ENCODE measurements at regions not wholly inside any gene's neighbourhood (a gene's known extent, or its start where the extent isn't known, plus 50 kb on each side); places are given as distances from the start of the nearest gene placed in this dataset.
"Not testable (repeated sequence)": the region's sequence is repeated elsewhere in the genome, so short reads cannot be mapped to it uniquely, and the experiment has no call there.

DNA sequence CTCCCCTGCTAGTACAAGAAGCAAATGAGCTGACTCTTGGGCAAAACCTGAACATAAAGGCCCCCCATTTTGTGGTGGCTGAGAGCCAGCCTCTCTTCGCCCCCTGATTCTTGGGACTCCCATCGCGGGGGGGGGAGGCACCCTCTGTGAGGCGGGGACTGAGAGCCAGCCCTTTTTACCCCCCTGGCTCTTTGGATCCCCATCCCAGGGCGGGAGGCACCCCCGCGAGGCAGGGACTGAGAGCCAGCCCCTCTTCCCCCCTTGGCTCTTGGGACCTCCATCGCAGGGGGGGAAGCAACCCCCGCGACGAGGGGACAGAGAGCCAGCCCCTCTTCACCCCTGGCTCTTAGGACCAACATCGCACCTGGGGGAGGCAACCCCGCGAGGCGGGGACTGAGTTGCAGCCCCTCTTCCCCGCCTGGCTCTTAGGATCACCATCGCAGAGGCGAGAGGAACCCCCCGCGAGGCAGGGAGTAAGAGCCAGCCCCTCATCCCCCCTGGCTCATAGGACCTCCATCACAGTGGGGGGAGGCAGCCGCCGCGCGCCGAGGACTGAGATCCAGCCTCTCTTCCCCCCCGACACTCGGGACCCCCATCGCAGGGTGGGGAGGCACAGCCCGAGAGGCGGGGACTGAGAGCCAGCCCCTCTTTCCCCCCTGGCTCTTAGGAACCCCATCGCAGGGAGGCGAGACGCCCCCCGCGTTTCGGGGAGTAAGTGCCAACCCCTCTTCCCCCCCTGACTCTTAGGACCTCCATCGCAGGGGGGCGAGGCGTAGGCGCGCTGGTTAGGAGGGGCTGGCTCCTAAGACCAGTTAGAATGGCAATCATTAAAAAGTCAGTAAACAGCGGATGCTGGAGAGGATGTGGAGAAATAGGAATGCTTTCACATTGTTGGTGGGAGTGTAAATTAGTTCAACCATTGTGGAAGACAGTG, 2428.4 kb upstream of the PCDH20 start:
- DNase-seq, result peak; percentile 43

DNA sequence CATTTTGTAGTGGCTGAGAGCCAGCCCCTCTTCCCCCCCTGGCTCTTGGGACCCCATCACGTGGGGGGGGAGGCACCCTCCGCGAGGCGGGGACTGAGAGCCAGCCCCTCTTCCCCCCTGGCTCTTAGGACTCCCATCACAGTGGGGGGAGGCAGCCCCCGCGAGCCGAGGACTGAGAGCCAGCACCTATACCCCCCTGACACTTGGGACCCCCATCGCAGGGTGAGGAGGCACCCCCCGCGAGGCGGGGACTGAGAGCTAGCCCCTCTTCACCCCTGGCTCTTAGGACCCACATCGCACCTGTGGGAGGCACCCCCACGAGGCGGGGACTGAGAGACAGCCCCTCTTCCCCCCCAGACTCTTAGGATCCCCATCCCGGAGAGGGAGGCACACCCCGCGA, 2426.5 kb upstream of the PCDH20 start:
- DNase-seq, result peak; percentile 17

DNA sequence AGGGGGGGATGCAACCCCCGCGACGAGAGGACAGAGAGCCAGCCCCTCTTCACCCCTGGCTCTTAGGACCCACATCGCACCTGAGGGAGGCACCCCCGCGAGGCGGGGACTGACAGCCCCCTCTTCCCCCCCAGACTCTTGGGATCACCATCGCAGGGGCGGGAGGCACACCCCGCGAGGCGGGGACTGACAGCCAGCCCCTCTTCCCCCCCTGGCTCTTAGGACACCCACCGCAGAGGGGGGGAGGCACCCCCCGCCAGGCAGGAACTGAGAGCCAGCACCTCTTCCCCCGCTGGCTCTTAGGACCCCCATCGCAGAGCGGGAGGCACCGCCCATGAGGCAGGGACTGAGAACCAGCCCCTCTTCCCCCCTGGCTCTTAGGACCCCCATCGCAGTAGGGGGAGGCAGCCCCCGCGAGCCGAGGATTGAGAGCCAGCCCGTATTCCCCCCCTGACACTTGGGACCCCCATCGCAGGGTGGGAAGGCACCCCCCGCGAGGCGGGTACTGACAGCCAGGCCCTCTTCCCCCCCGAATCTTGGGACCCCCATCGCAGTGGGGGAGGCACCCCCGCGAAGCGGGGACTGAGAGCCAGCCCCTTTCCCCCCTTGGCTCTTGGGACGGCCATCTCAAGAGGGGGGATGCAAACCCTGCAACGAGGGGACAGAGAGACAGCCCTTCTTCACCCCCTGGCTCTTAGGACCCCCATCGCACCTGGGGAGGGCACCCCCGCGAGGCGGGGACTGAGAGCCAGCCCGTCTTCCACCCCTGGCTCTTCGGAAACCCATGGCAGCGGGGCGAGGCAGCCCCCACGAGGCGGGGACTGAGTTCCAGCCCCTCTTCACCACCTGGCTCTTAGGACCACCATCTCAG, 2425.1 kb upstream of the PCDH20 start:
- peak; percentile 37 for DNase-seq

DNA sequence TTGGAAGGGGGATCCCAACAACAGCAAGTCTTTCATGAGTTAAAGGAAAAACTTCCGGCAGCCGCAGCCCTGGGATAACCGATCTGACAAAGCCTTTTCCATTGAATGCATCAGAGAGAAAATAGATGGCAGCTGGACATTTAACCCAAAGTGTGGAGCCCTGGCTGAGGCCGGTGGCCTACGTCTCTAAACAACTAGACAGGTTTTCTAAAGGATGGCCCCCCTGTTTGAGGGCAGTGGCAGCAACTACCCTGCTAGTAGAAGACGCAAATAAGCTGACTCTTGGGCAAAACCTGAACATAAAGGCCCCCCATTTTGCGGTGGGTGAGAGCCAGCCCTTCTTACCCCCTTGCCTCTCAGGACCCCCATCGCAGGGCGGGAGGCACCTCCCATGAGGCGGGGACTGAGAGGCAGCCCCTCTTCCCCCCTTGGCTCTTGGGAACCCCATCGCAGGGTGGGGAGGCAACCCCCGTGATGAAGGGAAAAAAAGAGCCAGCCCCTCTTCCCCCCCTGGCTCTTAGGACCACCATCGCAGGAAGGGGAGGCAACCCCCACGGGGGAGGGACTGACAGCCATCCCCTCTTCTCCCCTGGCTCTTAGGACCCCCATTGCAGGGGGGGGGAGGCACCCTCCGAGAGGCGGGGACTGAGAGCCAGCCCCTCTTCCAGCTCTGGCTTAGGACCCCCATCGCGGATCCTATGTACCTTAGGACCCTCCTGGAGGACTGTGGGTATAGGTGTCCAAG, 2422.9 kb upstream of the PCDH20 start:
- DNase-seq, result peak; percentile 21

GRCh38 chr13:63837701-63838100, 2422.1 kb upstream of the PCDH20 start:
- peak; percentile 13 for DNase-seq

- DNase-seq, result not testable (repeated sequence)
Measured at GRCh38 chr13:63829609-63830008, 2414.0 kb upstream of the PCDH20 start.

DNA sequence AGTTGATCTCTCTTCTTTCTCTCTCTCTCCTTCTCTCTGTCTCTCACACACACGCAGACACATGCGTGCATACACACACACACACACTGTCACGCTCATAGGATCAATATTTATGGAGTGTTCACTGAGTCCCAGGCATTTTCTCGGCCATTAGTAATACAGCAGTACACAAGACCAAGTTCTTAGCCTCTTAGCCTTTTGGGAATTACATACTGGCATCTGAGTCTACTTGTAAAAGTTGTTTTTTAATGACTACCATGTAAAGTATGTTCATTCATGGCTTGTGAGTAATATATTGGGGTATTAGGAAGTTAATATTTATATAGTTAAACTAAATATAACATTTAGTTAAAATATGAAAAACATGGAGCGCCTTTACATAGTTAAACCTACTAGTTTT, 2406.1 kb upstream of the PCDH20 start:
- not testable (repeated sequence) for DNase-seq

- not testable (repeated sequence) for DNase-seq
Measured at GRCh38 chr13:63811428-63812004, 2395.9 kb upstream of the PCDH20 start.

DNA sequence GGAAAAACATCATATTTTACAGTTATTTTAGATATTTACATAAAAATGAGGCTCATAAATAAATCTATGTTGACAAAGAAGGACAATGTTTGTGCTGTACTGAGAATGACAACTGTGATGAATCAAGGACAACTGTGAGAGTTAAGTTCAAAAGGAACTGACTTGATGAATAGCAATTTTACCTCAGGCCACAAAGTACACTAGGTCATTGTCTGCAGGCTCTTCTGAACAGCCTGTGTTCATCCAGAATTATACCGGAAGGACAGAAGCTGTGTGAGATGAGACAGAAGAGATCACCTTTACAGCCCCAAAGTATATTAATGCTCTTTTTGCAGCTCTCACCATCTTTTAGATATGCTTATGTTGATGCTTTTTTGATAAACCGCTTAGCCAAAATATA, 2375.5 kb upstream of the PCDH20 start:
- DNase-seq, result not testable (repeated sequence)

DNA sequence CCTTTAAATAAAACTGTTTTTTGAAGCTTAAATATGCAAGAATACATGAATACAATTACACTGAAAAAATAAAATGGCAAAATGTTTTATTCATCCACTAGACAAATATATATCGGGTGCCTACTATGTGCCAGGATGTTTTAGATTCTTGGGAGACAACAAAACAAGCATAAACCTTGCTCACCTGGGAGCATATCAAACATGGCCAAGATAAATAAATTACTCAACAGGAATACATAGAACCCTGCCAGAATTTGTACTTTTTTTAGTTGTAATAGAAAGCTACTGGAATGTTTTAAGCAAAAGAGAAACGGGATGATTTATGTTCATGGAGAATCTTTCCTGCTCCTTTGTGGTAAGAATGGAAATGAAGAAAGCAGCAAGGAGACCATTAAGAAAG, 2358.5 kb upstream of the PCDH20 start:
- no peak for DNase-seq

DNA sequence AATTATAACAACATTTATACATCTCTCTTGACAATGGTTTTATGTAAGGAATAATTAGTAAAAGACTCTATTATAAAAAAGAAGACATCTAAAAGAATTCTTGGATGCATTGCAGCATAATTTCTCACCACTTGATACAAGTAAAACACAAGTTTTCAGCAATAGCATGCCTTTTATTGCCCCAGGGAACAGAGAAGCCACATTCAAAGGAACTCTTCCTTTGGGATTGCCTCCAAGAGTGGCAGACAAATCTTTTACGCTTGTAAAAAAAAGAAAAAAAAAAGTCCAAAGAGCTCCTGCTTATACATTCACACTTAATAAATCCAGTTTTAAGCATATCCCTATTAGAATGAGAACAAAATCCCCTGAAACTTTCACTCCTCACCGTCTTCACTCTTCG, 2357.8 kb upstream of the PCDH20 start:
- no peak for DNase-seq

GRCh38 chr13:63757683-63758082, 2342.0 kb upstream of the PCDH20 start:
- not testable (repeated sequence) for DNase-seq

- not testable (repeated sequence) for DNase-seq
Measured at GRCh38 chr13:63749857-63750256, 2334.2 kb upstream of the PCDH20 start.

- DNase-seq, result not testable (repeated sequence)
Measured at GRCh38 chr13:63741814-63742101, 2326.1 kb upstream of the PCDH20 start.

GRCh38 chr13:63741029-63741813, 2325.6 kb upstream of the PCDH20 start:
- peak; percentile 22 for DNase-seq

GRCh38 chr13:63739112-63739735, 2323.6 kb upstream of the PCDH20 start:
- not testable (repeated sequence) for DNase-seq

DNA sequence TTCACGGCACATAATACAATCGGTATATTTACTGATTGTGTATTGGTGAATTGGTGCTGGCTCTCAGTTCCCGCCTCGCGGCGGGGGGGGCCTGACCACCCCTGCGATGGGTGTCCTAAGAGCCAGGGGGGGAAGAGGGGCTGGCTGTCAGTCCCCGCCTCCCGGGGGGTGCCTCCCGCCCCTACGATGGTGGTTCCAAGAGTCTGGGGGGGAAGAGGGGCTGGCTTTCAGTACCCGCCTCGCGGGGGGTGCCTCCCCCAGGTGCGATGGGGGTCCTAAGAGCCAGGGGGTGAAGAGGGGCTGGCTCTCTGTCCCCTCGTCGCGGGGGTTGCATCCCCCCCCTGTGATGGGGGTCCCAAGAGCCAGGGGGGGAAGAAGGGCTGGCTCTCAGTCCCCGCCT, 2321.8 kb upstream of the PCDH20 start:
- no peak for DNase-seq

GRCh38 chr13:63731896-63732295, 2316.2 kb upstream of the PCDH20 start:
- no peak for DNase-seq

DNA sequence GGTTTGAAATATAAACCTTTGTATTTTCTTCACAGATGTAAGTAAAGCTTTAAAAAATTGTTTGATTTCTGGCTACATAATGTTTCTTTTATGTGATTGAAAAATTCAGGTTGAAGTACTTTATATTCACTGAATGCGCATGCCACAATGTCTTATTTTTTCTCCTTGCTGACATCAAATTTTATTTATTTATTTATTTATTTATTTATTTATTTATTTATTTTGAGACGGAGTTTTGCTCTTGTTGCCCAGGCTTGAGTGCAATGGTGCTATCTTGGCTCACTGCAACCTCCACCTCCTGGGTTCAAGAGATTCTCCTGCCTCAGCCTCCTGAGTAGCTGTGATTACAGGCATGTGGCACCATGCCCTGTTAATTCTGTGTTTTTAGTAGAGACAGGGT, 2296.5 kb upstream of the PCDH20 start:
- DNase-seq, result not testable (repeated sequence)

- no peak for DNase-seq
Measured at GRCh38 chr13:63706751-63707150, 2291.1 kb upstream of the PCDH20 start.

GRCh38 chr13:63704521-63704920, 2288.9 kb upstream of the PCDH20 start:
- DNase-seq, result no peak
